ENCODE measurements at regions not wholly inside any gene's neighbourhood (a gene's known extent, or its start where the extent isn't known, plus 50 kb on each side); places are given as distances from the start of the nearest gene placed in this dataset.

DNA sequence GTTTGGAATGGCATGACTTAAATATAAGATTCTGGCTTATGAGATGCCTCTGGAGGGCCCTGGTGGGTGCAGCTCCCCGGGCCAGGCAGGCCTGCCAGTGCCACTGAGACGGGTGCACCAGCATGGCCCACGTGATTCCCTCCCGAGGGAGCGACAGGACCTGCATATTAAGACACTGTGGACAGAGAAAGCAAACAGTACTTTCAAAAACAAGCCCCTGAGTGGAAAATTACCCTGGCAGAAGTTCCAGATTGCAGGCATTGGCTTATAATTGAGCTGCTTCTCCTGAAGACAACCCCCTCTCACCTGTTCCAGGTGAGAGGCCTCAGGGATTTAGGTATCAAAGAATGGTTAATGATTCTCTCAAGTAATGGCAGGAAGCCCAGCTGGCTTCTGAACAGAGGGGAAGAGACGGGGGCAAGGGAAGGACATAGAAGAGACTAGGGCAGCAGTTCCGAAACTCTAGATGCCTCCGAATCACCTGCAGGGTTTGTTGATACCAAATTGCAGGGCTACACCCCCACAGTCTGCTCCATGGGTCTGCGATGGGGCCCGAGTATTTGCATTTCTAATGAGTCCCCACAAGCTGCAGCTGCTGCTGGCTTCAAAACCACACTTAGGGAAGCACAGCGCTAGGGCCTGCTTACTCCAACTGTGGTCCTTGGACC lies 66.0 kb upstream of the DOCK1 start:
- Histone ChIP-seq H3K4me3 (ENCODE audit: low read depth, low read length) (no peak overlapping the region), H3K36me3 (ENCODE audit: control insufficient read depth, insufficient read depth, low read length) (no peaks in the 10 kb centered on the region), H3K27me3 (ENCODE audit: control insufficient read depth, insufficient read depth, low read length) (peaks cover 3% of the 10 kb centered on the region)
- TF ChIP-seq, protein P1, sequence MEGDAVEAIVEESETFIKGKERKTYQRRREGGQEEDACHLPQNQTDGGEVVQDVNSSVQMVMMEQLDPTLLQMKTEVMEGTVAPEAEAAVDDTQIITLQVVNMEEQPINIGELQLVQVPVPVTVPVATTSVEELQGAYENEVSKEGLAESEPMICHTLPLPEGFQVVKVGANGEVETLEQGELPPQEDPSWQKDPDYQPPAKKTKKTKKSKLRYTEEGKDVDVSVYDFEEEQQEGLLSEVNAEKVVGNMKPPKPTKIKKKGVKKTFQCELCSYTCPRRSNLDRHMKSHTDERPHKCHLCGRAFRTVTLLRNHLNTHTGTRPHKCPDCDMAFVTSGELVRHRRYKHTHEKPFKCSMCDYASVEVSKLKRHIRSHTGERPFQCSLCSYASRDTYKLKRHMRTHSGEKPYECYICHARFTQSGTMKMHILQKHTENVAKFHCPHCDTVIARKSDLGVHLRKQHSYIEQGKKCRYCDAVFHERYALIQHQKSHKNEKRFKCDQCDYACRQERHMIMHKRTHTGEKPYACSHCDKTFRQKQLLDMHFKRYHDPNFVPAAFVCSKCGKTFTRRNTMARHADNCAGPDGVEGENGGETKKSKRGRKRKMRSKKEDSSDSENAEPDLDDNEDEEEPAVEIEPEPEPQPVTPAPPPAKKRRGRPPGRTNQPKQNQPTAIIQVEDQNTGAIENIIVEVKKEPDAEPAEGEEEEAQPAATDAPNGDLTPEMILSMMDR (IDR thresholded peaks at IDR 0.05; ENCODE audit: insufficient read depth, low read length, poor library complexity, severe bottlenecking): no peak
- no peak for DNase-seq (ENCODE audit: low read depth)

DNA sequence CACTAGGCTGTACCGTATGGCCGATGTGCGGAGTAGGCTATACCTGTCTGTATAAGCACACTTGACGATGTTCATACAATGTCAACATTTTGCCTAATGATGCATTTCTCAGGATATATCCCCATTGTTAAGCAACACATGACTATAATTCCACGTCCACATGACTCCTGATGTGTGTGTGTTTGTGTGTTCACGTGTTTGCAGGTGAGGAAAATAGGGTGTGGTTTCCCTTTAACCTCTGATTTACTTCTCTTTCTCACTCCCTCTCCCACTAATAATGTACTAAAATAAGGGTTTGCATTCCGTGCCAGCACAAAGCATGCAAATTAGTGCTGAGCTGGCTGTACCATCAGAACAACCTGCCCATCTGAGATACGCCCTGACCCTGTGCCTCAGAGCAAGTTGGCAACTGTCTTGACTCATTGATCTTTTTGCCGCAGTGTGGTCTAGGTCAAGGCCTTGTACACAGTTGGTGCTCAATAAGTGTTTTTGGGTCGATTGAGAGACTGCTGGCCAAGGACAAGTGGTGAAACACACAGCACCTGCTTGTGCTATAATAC lies 64.6 kb upstream of the DOCK1 start:
- Histone ChIP-seq H3K27me3 (ENCODE audit: control insufficient read depth, insufficient read depth, low read length) (peaks cover 3% of the 10 kb centered on the region), H3K4me3 (ENCODE audit: low read depth, low read length) (no peak overlapping the region), H3K36me3 (ENCODE audit: control insufficient read depth, insufficient read depth, low read length) (no peaks in the 10 kb centered on the region)
- no peak for DNase-seq (ENCODE audit: low read depth)
- TF ChIP-seq, protein P1 (IDR thresholded peaks at IDR 0.05; ENCODE audit: insufficient read depth, low read length, poor library complexity, severe bottlenecking): no peak

DNA sequence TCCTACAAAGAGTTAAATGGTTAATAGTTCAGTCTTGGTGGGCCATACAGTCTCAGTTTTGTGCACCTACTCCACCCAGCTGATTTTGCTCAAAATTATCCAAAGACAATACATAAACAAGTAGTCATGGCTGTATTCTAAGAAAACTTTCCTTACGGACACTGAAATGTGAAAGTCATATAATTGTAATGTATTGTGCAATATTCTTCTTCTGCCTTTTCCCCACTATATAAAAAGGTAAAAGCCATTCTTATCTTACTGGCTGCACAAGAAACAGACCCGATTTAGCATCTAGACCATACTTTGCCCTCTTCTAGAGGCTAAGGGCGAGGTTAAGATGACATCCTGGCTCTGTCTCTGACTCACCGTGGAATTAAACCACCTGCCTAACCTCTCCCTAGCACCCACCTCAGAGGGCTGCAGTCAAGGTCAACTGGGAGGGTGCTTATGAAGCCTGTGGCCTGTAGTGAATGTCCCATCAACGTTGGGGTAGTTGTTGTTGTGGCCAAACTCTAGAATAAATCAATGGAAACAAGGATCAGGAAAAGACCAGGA lies 63.8 kb upstream of the DOCK1 start:
- Histone ChIP-seq H3K4me3 (ENCODE audit: low read depth, low read length) (no peak overlapping the region), H3K36me3 (ENCODE audit: control insufficient read depth, insufficient read depth, low read length) (no peaks in the 10 kb centered on the region), H3K27me3 (ENCODE audit: control insufficient read depth, insufficient read depth, low read length) (peaks cover 3% of the 10 kb centered on the region)
- TF ChIP-seq, protein P1 (IDR thresholded peaks at IDR 0.05; ENCODE audit: insufficient read depth, low read length, poor library complexity, severe bottlenecking): no peak
- no peak for DNase-seq (ENCODE audit: low read depth)

DNA sequence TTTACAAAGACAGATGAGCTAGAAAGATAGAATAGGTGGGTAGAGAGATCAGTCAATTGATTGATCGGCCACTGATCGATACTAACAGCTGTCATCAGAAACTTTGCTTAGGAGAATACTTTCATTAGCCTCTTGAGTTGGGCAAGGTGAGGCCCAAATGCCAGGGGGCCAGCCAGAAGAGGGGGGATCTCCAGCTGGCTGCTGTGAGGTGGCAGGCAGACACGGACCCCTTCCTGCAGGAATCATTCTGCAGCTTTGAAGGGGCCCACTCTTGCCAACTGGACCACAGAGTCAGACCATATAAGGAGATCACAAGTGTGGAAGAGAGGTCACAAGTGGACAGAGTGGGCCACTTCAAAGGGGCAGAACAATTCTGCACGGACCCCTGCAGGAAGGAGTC lies 62.9 kb upstream of the DOCK1 start:
- Histone ChIP-seq H3K36me3 (ENCODE audit: control insufficient read depth, insufficient read depth, low read length) (no peaks in the 10 kb centered on the region), H3K4me3 (ENCODE audit: low read depth, low read length) (no peak overlapping the region), H3K27me3 (ENCODE audit: control insufficient read depth, insufficient read depth, low read length) (peaks cover 3% of the 10 kb centered on the region)
- TF ChIP-seq, protein P1 (IDR thresholded peaks at IDR 0.05; ENCODE audit: insufficient read depth, low read length, poor library complexity, severe bottlenecking): no peak
- DNase-seq (ENCODE audit: low read depth): no peak

DNA sequence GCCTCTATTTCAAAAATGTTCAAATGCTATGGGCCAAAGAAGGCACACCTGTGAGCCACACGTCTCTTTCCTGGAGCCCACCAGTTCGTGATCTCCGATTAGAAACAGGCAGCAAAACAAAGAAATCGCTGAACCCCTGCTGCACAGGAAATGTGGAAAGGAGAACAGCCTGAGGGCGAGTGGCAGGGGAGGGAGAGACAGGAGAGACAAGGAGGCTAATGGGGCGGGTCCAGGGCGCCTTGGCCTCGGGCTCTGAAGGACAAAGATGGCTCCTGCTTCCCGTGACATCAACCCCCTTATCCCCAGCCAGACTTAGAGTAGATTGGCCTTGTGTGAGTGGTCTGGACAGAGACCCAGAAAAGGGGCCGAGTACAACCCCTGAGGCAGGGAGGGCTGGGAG lies 62.4 kb upstream of the DOCK1 start:
- TF ChIP-seq, protein P1 (IDR thresholded peaks at IDR 0.05; ENCODE audit: insufficient read depth, low read length, poor library complexity, severe bottlenecking): no peak
- H3K36me3 ChIP-seq (ENCODE audit: control insufficient read depth, insufficient read depth, low read length): no peaks in the 10 kb centered on the region
- H3K27me3 ChIP-seq (ENCODE audit: control insufficient read depth, insufficient read depth, low read length): peaks cover 3% of the 10 kb centered on the region
- DNase-seq (ENCODE audit: low read depth): no peak
- H3K4me3 ChIP-seq (ENCODE audit: low read depth, low read length): no peak overlapping the region
